HG03139 (cell line): ENCODE measurements at regions not wholly inside any gene's neighbourhood (a gene's known extent, or its start where the extent isn't known, plus 50 kb on each side); places are given as distances from the start of the nearest gene placed in this dataset.

Experiments
- ATAC-seq: cut with Tn5 transposase; IDR thresholded peaks from one replicate; pipeline ENCODE4 v1.9.1; 2021; ENCODE audit not compliant: unreplicated experiment

GRCh38 chr14:34350903-34351302 is 111.1 kb downstream of the SPTSSA start:
- ATAC-seq, result no peak

GRCh38 chr14:34348592-34348991 is 113.4 kb downstream of the SPTSSA start:
- ATAC-seq, result no peak

- no peak for ATAC-seq
These were observed 114.4 kb downstream of the SPTSSA start for GRCh38 chr14:34347683-34348082.

GRCh38 chr14:34345718-34346465 is 116.1 kb downstream of the SPTSSA start:
- no peak for ATAC-seq

- ATAC-seq, result no peak
These were observed 117.7 kb downstream of the SPTSSA start for GRCh38 chr14:34344318-34344717.

GRCh38 chr14:34340025-34340625 is 121.9 kb downstream of the SPTSSA start:
- no peak for ATAC-seq

- no peak for ATAC-seq
These were observed 124.0 kb downstream of the SPTSSA start for GRCh38 chr14:34338056-34338455.

GRCh38 chr14:34336501-34336900 is 125.5 kb downstream of the SPTSSA start:
- ATAC-seq, result no peak

- ATAC-seq, result no peak
These were observed 126.1 kb downstream of the SPTSSA start for GRCh38 chr14:34335968-34336367.

- no peak for ATAC-seq
These were observed 127.7 kb downstream of the SPTSSA start for GRCh38 chr14:34334329-34334728.

GRCh38 chr14:34331728-34332623 is 130.1 kb downstream of the SPTSSA start:
- peak; percentile 83 for ATAC-seq

GRCh38 chr14:34330846-34331245 is 131.2 kb downstream of the SPTSSA start:
- ATAC-seq, result no peak

- no peak for ATAC-seq
These were observed 132.7 kb downstream of the SPTSSA start for GRCh38 chr14:34329301-34329700.

GRCh38 chr14:34328178-34328577 is 133.9 kb downstream of the SPTSSA start:
- no peak for ATAC-seq

- ATAC-seq, result no peak
These were observed 136.5 kb downstream of the SPTSSA start for GRCh38 chr14:34325493-34325892.

GRCh38 chr14:34324363-34324795 is 137.7 kb downstream of the SPTSSA start:
- ATAC-seq, result no peak

- peak; percentile 66 for ATAC-seq
These were observed 139.1 kb downstream of the SPTSSA start for GRCh38 chr14:34322940-34323418.

GRCh38 chr14:34319140-34319539 is 142.9 kb downstream of the SPTSSA start:
- no peak for ATAC-seq

- ATAC-seq, result no peak
These were observed 144.0 kb downstream of the SPTSSA start for GRCh38 chr14:34318014-34318413.

GRCh38 chr14:34310724-34311123 is 151.3 kb downstream of the SPTSSA start:
- no peak for ATAC-seq

- no peak for ATAC-seq
These were observed 158.2 kb downstream of the SPTSSA start for GRCh38 chr14:34303811-34304210.
